Lower lobe of right lung (tissue), 2 donors: ENCODE measurements at regions not wholly inside any gene's neighbourhood (a gene's known extent, or its start where the extent isn't known, plus 50 kb on each side); places are given as distances from the start of the nearest gene placed in this dataset.

Experiments used
- ATAC-seq, 2 donors: fragments of 200-7000 bp; cut with Tn5 transposase; one replicate each; pipeline ENCODE4 v1.9.1; 2020 to 2022; ENCODE audit warnings: mild to moderate bottlenecking in 2 of 2, moderate library complexity in 2 of 2
- DNase-seq: peaks from one replicate; pipeline ENCODE4 v3.0.0-alpha.2; 2020
- H3K27ac ChIP-seq: fragments of 200-600 bp; one replicate; pipeline ENCODE4 v1.8.0; 2022
- H3K27me3 ChIP-seq: fragments of 200-600 bp; one replicate; pipeline ENCODE4 v1.8.0; 2022; ENCODE audit warnings: low read depth
- H3K36me3 ChIP-seq: fragments of 200-600 bp; one replicate; pipeline ENCODE4 v1.8.0; 2022; ENCODE audit warnings: mild to moderate bottlenecking
- H3K4me1 ChIP-seq: fragments of 200-600 bp; one replicate; pipeline ENCODE4 v1.8.0; 2022
- H3K4me3 ChIP-seq: fragments of 200-600 bp; one replicate; pipeline ENCODE4 v1.8.0; 2022; ENCODE audit warnings: mild to moderate bottlenecking
- H3K9me3 ChIP-seq: fragments of 200-600 bp; one replicate; pipeline ENCODE4 v1.8.0; 2022
- CTCF ChIP-seq: fragments of 200-600 bp; IDR thresholded peaks from one replicate; pipeline ENCODE4 v1.8.0; 2022; ENCODE audit warnings: antibody characterized with exemption, mild to moderate bottlenecking
- intact Hi-C: fragments of 100-400 bp; cut with DNase I; formaldehyde crosslinking; loops from one replicate; pipeline ENCODE4 v1.11.0; 2022
- donor health status: DM: no; HTN: yes; CAD: no; lungs with severe emphysema.

- Histone ChIP-seq H3K4me1 (no peaks in the 10 kb centered on the region), H3K4me3 (no peak overlapping the region), H3K27ac (no peak overlapping the region), H3K27me3 (no peaks in the 10 kb centered on the region), H3K9me3 (no peaks in the 10 kb centered on the region), H3K36me3 (no peaks in the 10 kb centered on the region)
- ATAC-seq (no peak), DNase-seq (no peak)
- intact Hi-C loops, result no loop called here
- TF ChIP-seq CTCF, result no peak
These were observed 54.0 kb upstream of the GRB10 start for GRCh38 chr7:50836646-50837045.

DNA sequence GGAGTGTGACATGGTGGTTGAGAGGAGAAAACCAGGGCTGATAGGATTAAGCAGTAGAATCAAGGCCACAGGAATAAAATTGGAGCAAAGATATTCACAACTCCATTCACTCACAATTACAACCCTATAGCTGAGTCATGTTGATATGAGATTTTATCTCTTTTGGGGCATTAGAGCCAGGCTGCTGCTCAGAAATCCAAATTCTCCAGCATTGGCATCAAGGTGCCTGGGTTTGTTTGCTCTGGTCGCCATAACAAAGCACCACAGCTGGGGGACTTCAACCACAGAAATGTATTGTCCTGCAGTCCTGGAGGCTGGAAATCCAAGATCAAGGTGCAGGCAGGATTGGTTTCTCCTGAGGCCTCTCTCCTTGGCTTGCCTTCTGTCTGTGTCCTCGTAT, 52.5 kb upstream of the GRB10 start:
- intact Hi-C loops, result no loop called here
- DNase-seq (no peak), ATAC-seq (no peak)
- TF ChIP-seq CTCF, result no peak
- Histone ChIP-seq H3K36me3 (no peaks in the 10 kb centered on the region), H3K4me1 (no peaks in the 10 kb centered on the region), H3K9me3 (no peaks in the 10 kb centered on the region), H3K27ac (no peak overlapping the region), H3K27me3 (no peaks in the 10 kb centered on the region), H3K4me3 (no peak overlapping the region)

- DNase-seq (no peak), ATAC-seq (no peak)
- intact Hi-C loops, result no loop called here
- Histone ChIP-seq H3K9me3 (no peaks in the 10 kb centered on the region), H3K36me3 (no peaks in the 10 kb centered on the region), H3K27me3 (no peaks in the 10 kb centered on the region), H3K4me3 (no peak overlapping the region), H3K27ac (no peak overlapping the region), H3K4me1 (no peaks in the 10 kb centered on the region)
- TF ChIP-seq CTCF, result no peak
These were observed 52.0 kb upstream of the GRB10 start for GRCh38 chr7:50834679-50835078.

GRCh38 chr7:50834031-50834535, 51.4 kb upstream of the GRB10 start:
- Histone ChIP-seq H3K27me3 (no peaks in the 10 kb centered on the region), H3K9me3 (no peaks in the 10 kb centered on the region), H3K27ac (no peak overlapping the region), H3K4me1 (no peaks in the 10 kb centered on the region), H3K36me3 (no peaks in the 10 kb centered on the region), H3K4me3 (no peak overlapping the region)
- intact Hi-C loops, result no loop called here
- DNase-seq (no peak), ATAC-seq (no peak)
- TF ChIP-seq CTCF, result no peak

DNA sequence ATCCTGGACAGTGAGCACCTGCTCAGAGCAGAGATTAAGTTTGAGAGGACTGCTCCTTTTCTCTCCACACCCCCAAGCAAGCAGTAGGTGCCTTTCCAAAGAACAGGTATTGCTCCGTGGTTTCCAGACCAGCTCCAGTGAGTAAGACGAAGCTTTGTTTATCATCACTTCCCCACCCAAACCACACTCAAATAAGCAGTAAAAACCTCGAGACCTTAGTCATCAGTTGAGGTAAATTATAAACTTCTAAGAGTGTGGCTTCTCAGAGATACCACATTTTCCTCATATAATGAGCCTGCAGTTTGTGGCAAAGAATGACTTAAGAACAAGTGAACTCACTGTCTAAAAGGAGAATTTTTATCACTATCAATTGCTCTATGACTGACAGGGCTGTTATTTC, 50.0 kb upstream of the GRB10 start:
- Histone ChIP-seq H3K9me3 (no peaks in the 10 kb centered on the region), H3K4me1 (no peaks in the 10 kb centered on the region), H3K4me3 (no peak overlapping the region), H3K27me3 (no peaks in the 10 kb centered on the region), H3K36me3 (no peaks in the 10 kb centered on the region), H3K27ac (no peak overlapping the region)
- TF ChIP-seq CTCF, result no peak
- intact Hi-C loops, result no loop called here
- no peak for ATAC-seq
- DNase-seq, result no peak
